NCI-H226 (cell line): ENCODE measurements at regions not wholly inside any gene's neighbourhood (a gene's known extent, or its start where the extent isn't known, plus 50 kb on each side); places are given as distances from the start of the nearest gene placed in this dataset.

Experiments
- DNase-seq: peaks from one replicate; pipeline ENCODE4 v3.0.0-alpha.2; 2015

- DNase-seq = no peak
Observed at GRCh38 chr2:22801071-22801470, 583.9 kb upstream of the KLHL29 start.

GRCh38 chr2:22801970-22802369, 583.0 kb upstream of the KLHL29 start:
- DNase-seq = no peak

GRCh38 chr2:22807872-22808271, 577.1 kb upstream of the KLHL29 start:
- no peak for DNase-seq

DNA sequence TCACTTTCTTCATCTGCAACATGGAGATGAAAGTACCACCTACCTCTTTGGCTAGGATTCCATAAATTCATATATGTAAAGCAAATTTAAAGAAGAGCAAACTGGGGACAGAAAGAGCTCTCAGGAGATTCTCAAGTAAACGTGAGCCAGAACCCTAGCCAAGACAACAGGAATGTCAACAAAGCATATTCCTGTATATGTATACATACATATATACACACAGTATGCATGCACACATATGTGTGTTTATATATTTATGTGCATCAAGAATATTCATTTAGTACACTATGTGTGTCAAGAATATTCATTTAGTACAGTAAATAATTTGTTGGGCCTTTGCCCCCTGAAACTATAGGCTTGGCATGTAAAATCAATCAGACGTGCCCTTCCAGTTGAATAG, 574.4 kb upstream of the KLHL29 start:
- DNase-seq = no peak

DNA sequence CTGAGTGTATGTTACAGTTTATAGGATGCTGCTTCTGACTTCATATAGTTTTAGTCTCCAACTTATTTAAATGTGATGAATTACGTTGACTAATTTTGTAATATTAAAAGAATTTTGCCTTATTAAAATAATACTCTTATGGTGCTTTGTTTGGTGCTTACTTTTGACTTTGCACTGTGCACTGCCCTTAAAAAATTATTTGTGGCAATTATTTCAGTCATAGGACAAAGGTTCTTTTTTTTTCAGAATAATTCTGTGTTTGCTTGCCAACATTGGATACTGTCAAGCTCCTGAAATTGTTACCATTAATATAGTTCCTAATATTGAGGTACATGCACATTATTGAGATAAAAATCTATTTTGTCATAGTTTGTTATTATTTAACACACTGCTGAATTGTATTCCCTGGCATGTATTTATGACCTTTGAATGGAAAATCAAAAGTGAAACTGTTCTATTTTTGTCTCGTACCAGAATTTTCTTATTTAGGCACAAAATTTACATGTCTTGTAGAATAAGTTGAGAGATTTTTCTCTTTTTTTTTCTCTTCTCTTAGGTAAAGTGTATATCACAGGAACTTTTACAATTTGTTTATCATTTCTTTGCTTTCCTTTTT, 572.8 kb upstream of the KLHL29 start:
- no peak for DNase-seq

- no peak for DNase-seq
Observed at GRCh38 chr2:22817197-22817596, 567.8 kb upstream of the KLHL29 start.

DNA sequence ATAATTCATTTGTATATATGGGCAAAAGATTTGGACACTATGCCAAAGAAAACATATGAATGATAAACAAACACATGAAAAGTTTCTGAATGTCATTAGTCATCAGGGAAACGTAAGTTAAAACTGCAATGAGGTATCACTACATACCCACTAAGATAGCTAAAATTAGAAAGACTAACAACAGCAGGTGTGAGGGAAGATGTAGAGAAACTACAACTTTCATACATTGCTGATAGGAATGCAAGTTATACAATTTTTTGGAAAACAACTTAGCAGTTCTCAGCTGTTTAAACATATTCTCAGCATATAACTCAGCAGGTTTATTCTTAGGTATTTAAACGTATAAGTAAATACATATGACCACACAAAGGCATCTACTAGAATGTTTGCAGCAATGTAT, 563.5 kb upstream of the KLHL29 start:
- DNase-seq = no peak

DNA sequence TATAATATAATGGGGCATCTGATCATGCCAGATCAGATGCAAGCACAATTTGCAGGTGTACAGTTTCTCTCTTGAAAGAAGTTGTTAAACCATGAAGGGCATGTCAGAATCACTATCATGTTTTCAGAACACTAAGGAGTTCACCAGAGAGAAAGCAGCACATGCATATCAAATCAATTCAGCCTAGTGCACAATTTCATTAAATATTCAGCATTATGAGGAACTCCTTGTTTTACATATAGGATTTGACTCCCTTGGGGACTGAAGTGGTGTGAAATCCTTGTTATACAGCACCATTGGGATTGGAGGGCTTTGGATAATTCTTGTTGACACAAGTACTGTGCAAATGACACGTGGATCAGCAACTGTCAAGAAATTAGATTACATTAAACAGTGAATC, 562.1 kb upstream of the KLHL29 start:
- no peak for DNase-seq

DNA sequence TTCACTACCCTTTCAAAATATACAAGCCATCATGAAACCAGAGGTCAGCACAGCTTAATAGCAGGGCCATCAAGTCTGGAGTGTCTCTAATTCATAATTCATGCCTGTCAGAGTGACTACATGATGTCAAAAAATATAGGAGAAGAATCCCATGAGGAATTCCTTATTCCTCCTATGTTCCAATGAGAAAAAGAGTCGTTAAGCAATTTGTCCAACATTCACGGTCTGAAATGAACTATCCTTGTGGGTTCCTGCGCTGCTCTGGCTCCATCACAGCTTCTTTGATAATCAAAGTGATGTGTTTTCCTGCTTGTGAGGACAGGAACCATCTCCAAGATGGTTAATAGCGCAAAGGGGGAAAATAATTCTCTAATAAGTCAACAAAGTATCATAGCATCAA, 560.4 kb upstream of the KLHL29 start:
- no peak for DNase-seq

- DNase-seq = no peak
Observed at GRCh38 chr2:22826703-22827102, 558.3 kb upstream of the KLHL29 start.

- DNase-seq = no peak
Observed at GRCh38 chr2:22829791-22830190, 555.2 kb upstream of the KLHL29 start.

- DNase-seq = no peak
Observed at GRCh38 chr2:22832196-22832595, 552.8 kb upstream of the KLHL29 start.

GRCh38 chr2:22838461-22838860, 546.5 kb upstream of the KLHL29 start:
- no peak for DNase-seq

DNA sequence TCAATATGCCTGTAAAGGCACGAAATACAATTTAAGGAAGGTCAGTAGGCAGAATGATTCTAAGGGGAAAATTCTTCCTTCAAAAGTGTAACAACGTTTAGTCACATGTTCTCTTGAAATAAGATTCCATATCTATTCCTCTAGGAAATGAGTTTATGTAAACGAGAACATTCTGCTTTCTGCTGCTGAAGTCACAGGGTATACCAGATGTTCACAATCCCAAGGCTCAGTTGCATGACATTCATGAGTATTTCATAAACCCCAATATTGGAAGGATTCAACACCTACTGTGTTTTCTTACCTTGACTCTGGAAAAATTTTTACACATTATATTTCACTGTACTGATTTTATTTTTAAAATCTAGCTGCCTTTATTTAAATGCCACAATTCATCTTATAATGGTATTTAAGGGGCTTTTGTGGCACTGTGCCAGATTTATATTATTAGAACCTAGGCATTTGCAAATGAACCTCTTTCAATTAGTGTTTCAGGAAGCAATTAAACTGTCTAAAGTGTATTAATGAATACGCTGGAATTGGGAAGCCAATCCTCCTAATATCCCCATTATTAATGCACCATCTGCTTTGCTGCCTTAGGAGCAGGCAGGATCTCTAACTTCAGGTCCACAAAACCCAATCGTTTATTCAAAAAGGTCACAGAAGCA, 542.6 kb upstream of the KLHL29 start:
- DNase-seq = no peak

DNA sequence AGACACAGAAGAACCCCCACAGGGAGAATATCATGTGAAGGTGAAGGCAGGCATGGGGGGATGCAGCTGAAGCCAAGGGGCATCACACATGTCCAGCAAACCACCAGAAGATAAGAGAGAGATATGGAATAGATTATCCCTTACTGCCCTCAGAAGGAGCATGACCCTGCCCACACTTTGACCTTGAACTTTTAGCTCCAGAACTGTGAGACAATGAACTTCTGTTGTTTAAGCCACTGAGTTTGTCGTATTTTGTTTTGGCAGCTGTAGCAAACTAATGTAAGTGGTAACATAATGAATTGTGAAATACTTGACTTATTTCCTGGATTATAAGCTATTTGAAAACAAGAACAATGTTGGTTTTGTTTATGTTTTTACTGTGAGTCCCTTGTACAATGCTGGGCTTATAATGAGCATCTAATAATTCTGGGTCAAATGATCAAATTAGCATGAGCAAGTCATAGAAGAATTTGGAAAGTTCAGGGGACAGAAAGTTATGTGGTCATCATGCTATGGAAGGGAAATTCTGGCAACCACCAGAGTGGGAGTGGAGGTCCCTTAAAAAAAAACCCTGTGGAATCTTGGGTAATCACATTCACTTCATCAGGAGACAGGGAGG, 541.0 kb upstream of the KLHL29 start:
- DNase-seq = no peak

- DNase-seq = no peak
Observed at GRCh38 chr2:22850310-22850709, 534.7 kb upstream of the KLHL29 start.

GRCh38 chr2:22854588-22854987, 530.4 kb upstream of the KLHL29 start:
- DNase-seq = no peak

GRCh38 chr2:22855081-22855480, 529.9 kb upstream of the KLHL29 start:
- DNase-seq = no peak

- no peak for DNase-seq
Observed at GRCh38 chr2:22855761-22856184, 529.2 kb upstream of the KLHL29 start.

DNA sequence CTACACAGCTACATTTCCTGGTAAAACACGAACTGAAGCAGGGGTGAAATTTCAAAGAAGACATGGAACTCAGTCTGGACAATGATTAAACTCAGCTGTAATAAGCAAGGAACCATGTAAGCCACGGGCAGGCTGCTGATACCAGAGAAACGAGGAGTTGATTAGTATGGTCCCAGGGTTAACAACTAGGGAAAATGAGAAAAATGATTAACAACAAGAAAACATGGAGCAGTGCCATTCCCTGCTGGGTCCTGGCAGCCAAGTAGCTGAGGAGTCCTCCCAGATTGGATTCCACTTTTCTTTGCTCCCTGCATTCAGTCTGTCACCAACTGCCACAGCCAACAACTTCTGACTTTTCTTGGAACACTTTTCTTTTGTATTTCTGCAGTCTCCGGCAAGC, 517.0 kb upstream of the KLHL29 start:
- no peak for DNase-seq

DNA sequence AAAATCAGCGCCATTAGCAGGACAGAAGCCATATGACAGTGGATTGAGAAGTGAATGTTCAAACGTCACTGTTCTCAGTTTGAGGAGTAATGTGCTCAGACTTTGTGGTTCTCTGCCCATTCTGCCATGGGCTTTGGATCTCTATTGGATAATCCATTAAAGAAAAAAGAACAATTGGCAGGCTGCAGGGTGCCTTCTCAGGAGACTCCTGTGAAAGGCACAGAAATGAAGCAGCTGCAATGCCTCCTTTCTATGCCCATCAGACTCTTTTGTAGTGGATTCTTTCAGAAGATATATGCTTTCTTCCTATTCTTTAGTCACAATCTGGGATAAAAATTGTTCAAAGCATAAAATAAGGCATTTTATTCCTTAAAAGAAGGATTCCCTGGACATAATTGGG, 506.9 kb upstream of the KLHL29 start:
- no peak for DNase-seq

DNA sequence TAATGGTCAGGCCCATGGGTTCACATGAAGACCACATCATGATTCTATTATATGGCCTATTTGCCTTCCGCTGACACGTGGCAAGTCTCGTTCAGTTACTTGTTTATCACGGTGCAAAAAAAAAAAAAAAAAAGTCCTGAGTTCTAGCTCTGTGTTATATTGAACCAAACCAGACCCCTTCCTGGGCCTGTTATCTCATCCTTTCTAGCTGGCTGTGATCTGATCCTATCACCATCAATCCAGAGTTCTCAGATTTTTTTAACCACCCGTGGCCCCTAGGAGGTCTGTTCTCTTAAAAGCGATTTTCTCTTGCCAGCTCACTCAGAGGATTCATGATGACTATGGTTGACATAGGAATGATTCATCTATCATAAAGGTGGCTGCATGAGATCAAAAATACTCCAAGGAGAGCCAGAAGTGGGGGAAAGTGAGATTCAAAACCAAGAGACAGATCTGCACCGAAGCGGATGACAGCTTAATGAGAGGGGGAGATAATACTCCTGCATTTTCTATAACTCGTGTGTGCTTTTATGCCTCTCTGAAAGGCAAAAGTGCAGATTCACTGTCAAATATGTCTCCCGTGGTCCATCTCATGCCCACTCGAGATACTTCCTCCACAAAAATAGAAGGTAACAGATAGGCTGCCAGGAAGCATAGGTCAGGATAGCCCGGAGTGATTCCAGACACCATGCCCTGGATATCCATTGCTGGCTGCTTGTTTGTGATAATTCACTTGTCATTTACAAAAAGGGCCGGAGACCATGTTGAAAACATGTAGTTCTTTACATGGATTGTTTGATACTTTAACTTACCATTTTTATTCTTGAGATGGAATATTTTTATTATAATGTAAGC, 505.7 kb upstream of the KLHL29 start:
- DNase-seq = no peak

DNA sequence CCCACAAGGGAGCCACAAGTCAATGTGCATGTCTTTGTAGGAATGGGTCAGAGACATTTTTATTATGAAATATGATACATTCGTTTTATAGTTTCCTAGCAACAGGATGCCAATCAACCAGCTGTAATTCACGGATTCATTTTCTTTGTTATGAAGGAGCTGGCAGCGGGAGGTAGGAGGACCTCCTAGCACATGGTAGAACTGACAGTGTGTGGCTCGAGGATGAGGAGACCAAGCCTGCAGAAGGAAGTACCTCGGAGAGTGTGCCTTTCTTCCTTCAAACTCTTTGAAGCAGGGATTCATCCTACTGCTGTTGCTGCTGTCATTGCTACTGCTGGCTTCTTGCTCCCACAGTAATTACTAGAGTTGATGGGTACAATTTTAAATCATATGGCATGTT, 504.8 kb upstream of the KLHL29 start:
- DNase-seq = no peak

DNA sequence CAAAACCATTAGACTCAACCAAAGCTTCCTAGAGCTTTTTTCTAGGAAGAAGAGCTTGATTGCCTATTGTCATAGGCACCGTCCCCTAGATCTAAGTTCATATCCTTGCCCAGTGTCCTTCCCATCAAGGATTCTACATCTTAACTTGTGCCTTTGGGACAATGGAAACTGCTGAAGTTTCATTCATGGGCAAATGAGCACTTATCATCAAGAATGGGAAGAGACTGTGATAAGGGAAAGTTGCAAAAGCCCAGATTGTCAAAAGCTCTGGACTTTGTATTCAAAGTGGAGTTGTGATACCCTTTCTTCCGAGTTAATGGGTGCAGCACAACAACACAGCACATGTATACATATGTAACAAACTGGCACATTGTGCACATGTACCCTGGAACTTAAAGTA, 503.0 kb upstream of the KLHL29 start:
- no peak for DNase-seq
